ENCODE measurements at regions not wholly inside any gene's neighbourhood (a gene's known extent, or its start where the extent isn't known, plus 50 kb on each side); places are given as distances from the start of the nearest gene placed in this dataset.

DNA sequence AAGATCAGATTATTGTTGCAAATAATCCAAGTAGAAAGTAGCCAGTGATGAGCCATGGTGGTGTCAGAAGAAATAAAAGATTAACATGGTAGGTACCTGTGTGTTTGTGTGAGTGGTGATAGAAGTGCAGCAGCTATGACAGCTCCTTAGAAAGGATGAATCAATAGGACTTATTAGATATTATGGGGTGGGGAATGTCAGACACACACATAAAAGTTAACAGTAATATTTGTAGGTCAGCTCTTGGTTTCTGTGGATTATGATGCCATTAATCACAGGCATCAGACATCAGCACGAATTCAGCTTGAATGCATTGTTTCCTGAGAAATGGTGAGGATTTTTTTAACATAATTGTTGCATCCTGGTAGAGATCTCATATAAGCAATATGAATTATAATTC lies 695.7 kb downstream of the CENPC start:
- TF ChIP-seq FOXK2 (IDR thresholded peaks at IDR 0.05) (no peak), SUZ12 (IDR thresholded peaks at IDR 0.05) (no peak), TARDBP (IDR thresholded peaks at IDR 0.05) (no peak)
- TF ChIP-seq, protein P1, sequence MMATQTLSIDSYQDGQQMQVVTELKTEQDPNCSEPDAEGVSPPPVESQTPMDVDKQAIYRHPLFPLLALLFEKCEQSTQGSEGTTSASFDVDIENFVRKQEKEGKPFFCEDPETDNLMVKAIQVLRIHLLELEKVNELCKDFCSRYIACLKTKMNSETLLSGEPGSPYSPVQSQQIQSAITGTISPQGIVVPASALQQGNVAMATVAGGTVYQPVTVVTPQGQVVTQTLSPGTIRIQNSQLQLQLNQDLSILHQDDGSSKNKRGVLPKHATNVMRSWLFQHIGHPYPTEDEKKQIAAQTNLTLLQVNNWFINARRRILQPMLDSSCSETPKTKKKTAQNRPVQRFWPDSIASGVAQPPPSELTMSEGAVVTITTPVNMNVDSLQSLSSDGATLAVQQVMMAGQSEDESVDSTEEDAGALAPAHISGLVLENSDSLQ (IDR thresholded peaks at IDR 0.05) = no peak
